ENCODE measurements at regions not wholly inside any gene's neighbourhood (a gene's known extent, or its start where the extent isn't known, plus 50 kb on each side); places are given as distances from the start of the nearest gene placed in this dataset.

GRCh38 chr15:95946241-95946640 lies 384.3 kb upstream of the NR2F2 start:
- Histone ChIP-seq H3K4me1 (ENCODE audit: control insufficient read depth, extremely low read depth, insufficient read depth, low read length) (no peaks in the 10 kb centered on the region), H3K79me2 (ENCODE audit: control insufficient read depth, insufficient read depth, low read length) (no peaks in the 10 kb centered on the region), H3K9me3 (ENCODE audit: control insufficient read depth, insufficient read depth, low read depth, low read length) (no peaks in the 10 kb centered on the region), H4K20me1 (ENCODE audit: control insufficient read depth, extremely low read depth, insufficient read depth, low read length) (no peaks in the 10 kb centered on the region), H3K4me3 (replicated peaks in 1 of 4; ENCODE audit: control extremely low read depth in 1 of 4, insufficient read depth in 1 of 4, low read depth in 3 of 4, low read length in 4 of 4) (no peak overlapping the region), H2AFZ (ENCODE audit: low read length) (no peak overlapping the region), H3K27me3 (ENCODE audit: control insufficient read depth, insufficient read depth, low read length) (no peaks in the 10 kb centered on the region), H3K4me2 (ENCODE audit: extremely low read depth, insufficient read depth, low read length) (no peak overlapping the region), H3K36me3 (ENCODE audit: control insufficient read depth, insufficient read depth, low read length) (no peaks in the 10 kb centered on the region), H3K27ac (ENCODE audit: insufficient read depth, low read length) (no peak overlapping the region), H3K9ac (ENCODE audit: insufficient read depth, low read length) (no peak overlapping the region)
- no peak for TF ChIP-seq CTCF (conservative IDR thresholded peaks at IDR 0.05 in 1 of 2, IDR thresholded peaks at IDR 0.05 in 1 of 2; ENCODE audit: low read depth in 1 of 2, low read length in 2 of 2)
- no peak for TF ChIP-seq EZH2 (IDR thresholded peaks at IDR 0.05; ENCODE audit: low read length, missing control alignments)
- DNase-seq (ENCODE audit: low read depth in 2 of 2) = no peak

- Histone ChIP-seq H3K27ac (ENCODE audit: insufficient read depth, low read length) (no peak overlapping the region), H4K20me1 (ENCODE audit: control insufficient read depth, extremely low read depth, insufficient read depth, low read length) (no peaks in the 10 kb centered on the region), H3K9me3 (ENCODE audit: control insufficient read depth, insufficient read depth, low read depth, low read length) (no peaks in the 10 kb centered on the region), H2AFZ (ENCODE audit: low read length) (no peak overlapping the region), H3K36me3 (ENCODE audit: control insufficient read depth, insufficient read depth, low read length) (no peaks in the 10 kb centered on the region), H3K4me3 (replicated peaks in 1 of 4; ENCODE audit: control extremely low read depth in 1 of 4, insufficient read depth in 1 of 4, low read depth in 3 of 4, low read length in 4 of 4) (no peak overlapping the region), H3K79me2 (ENCODE audit: control insufficient read depth, insufficient read depth, low read length) (no peaks in the 10 kb centered on the region), H3K4me2 (ENCODE audit: extremely low read depth, insufficient read depth, low read length) (no peak overlapping the region), H3K9ac (ENCODE audit: insufficient read depth, low read length) (no peak overlapping the region), H3K27me3 (ENCODE audit: control insufficient read depth, insufficient read depth, low read length) (no peaks in the 10 kb centered on the region), H3K4me1 (ENCODE audit: control insufficient read depth, extremely low read depth, insufficient read depth, low read length) (no peaks in the 10 kb centered on the region)
- TF ChIP-seq EZH2 (IDR thresholded peaks at IDR 0.05; ENCODE audit: low read length, missing control alignments) = no peak
- TF ChIP-seq CTCF (conservative IDR thresholded peaks at IDR 0.05 in 1 of 2, IDR thresholded peaks at IDR 0.05 in 1 of 2; ENCODE audit: low read depth in 1 of 2, low read length in 2 of 2) = no peak
- DNase-seq (ENCODE audit: low read depth in 2 of 2) = no peak
These were observed 383.6 kb upstream of the NR2F2 start for GRCh38 chr15:95946926-95947325.

GRCh38 chr15:95948411-95948810 lies 382.1 kb upstream of the NR2F2 start:
- Histone ChIP-seq H3K27me3 (ENCODE audit: control insufficient read depth, insufficient read depth, low read length) (no peaks in the 10 kb centered on the region), H3K4me2 (ENCODE audit: extremely low read depth, insufficient read depth, low read length) (no peak overlapping the region), H4K20me1 (ENCODE audit: control insufficient read depth, extremely low read depth, insufficient read depth, low read length) (no peaks in the 10 kb centered on the region)

More at GRCh38 chr15:95948411-95948810, 382.1 kb upstream of the NR2F2 start:
- Histone ChIP-seq H3K4me3 (replicated peaks in 1 of 4; ENCODE audit: control extremely low read depth in 1 of 4, insufficient read depth in 1 of 4, low read depth in 3 of 4, low read length in 4 of 4) (no peak overlapping the region), H2AFZ (ENCODE audit: low read length) (no peak overlapping the region), H3K9ac (ENCODE audit: insufficient read depth, low read length) (no peak overlapping the region), H3K36me3 (ENCODE audit: control insufficient read depth, insufficient read depth, low read length) (no peaks in the 10 kb centered on the region), H3K79me2 (ENCODE audit: control insufficient read depth, insufficient read depth, low read length) (no peaks in the 10 kb centered on the region), H3K9me3 (ENCODE audit: control insufficient read depth, insufficient read depth, low read depth, low read length) (no peaks in the 10 kb centered on the region), H3K27ac (ENCODE audit: insufficient read depth, low read length) (no peak overlapping the region), H3K4me1 (ENCODE audit: control insufficient read depth, extremely low read depth, insufficient read depth, low read length) (no peaks in the 10 kb centered on the region)
- no peak for TF ChIP-seq CTCF (conservative IDR thresholded peaks at IDR 0.05 in 1 of 2, IDR thresholded peaks at IDR 0.05 in 1 of 2; ENCODE audit: low read depth in 1 of 2, low read length in 2 of 2)
- no peak for TF ChIP-seq EZH2 (IDR thresholded peaks at IDR 0.05; ENCODE audit: low read length, missing control alignments)
- DNase-seq (ENCODE audit: low read depth in 2 of 2) = no peak

All from fibroblast of lung (primary cell).